ENCODE measurements at regions not wholly inside any gene's neighbourhood (a gene's known extent, or its start where the extent isn't known, plus 50 kb on each side); places are given as distances from the start of the nearest gene placed in this dataset.
A peak's percentile ranks its signal among the peaks of the same experiment; 100 is the strongest.
"Not testable (repeated sequence)": the region's sequence is repeated elsewhere in the genome, so short reads cannot be mapped to it uniquely, and the experiment has no call there.

- ATAC-seq (replicated peaks in 1 of 4); H3K27me3 Mint-ChIP-seq; H3K4me3 ChIP-seq (ENCODE audit: control insufficient read depth in 1 of 2, extremely low read depth in 1 of 2, low read length in 1 of 2); H3K9me3 ChIP-seq; H3K36me3 Mint-ChIP-seq; H3K4me3 Mint-ChIP-seq; DNase-seq; POLR2A ChIA-PET; H3K9me3 Mint-ChIP-seq; H3K36me3 ChIP-seq (ENCODE audit: control insufficient read depth in 2 of 2, extremely low read depth in 1 of 2, insufficient read depth in 1 of 2, low read length in 1 of 2); H3K27me3 ChIP-seq (replicated peaks in 1 of 2; ENCODE audit: control insufficient read depth in 2 of 2, extremely low read depth in 1 of 2, insufficient read depth in 2 of 2, low read length in 1 of 2); H3K27ac ChIP-seq (ENCODE audit: low read length): not testable (repeated sequence)
- CTCF ChIA-PET, result interaction anchor here (0.7 kb wide), 2 partner anchors 18 to 275 kb away, joined by 3 read pairs; no protein-coding TSS in a partner anchor
- 100% methylated on average over 1 of the region's 5 CpGs for WGBS (ENCODE audit: insufficient coverage)
- H3K27ac Mint-ChIP-seq, result peak overlapping the region in 1 of 2 donors; percentile 15
- peaks cover 19 to 25% of the 10 kb centered on the region in 2 experiments for H3K4me1 ChIP-seq (ENCODE audit: control insufficient read depth in 1 of 2, extremely low read depth in 1 of 2, insufficient read depth in 2 of 2, low read length in 2 of 2)
- H3K4me1 Mint-ChIP-seq, result peaks cover 31 to 36% (median 33%) of the 10 kb centered on the region in 3 donors
These were observed 69.9 kb upstream of the ZNF217 start for GRCh38 chr20:53663521-53663920.

GRCh38 chr20:53662595-53662994 lies 69.0 kb upstream of the ZNF217 start:
- peaks cover 21 to 25% of the 10 kb centered on the region in 2 experiments for H3K4me1 ChIP-seq (ENCODE audit: control insufficient read depth in 1 of 2, extremely low read depth in 1 of 2, insufficient read depth in 2 of 2, low read length in 2 of 2)
- H3K9me3 ChIP-seq, result no peaks in the 10 kb centered on the region
- H3K36me3 ChIP-seq (ENCODE audit: control insufficient read depth in 2 of 2, extremely low read depth in 1 of 2, insufficient read depth in 1 of 2, low read length in 1 of 2), result no peaks in the 10 kb centered on the region
- Mint-ChIP-seq H3K9me3 (no peaks in the 10 kb centered on the region), H3K4me1 (peaks cover 40 to 46% (median 42%) of the 10 kb centered on the region in 3 donors), H3K36me3 (no peaks in the 10 kb centered on the region), H3K4me3 (peak overlapping the region in 1 of 3 donors; percentile 89), H3K27ac (peak overlapping the region; percentile 67 to 80), H3K27me3 (no peaks in the 10 kb centered on the region)
- no peak for ATAC-seq (replicated peaks in 1 of 4)
- WGBS (ENCODE audit: insufficient coverage), result no CpG with 5 or more reads among the region's 3 CpGs
- POLR2A ChIA-PET, result no interaction called here
- no peak overlapping the region for H3K27ac ChIP-seq (ENCODE audit: low read length)
- CTCF ChIA-PET, result interaction anchor here in 1 of 2 donors (0.7 to 1.6 kb wide), 3 partner anchors 11 to 203 kb away, joined by 3 to 5 read pairs (median 4); no protein-coding TSS in a partner anchor
- no peak overlapping the region for H3K4me3 ChIP-seq (ENCODE audit: control insufficient read depth in 1 of 2, extremely low read depth in 1 of 2, low read length in 1 of 2)
- H3K27me3 ChIP-seq (replicated peaks in 1 of 2; ENCODE audit: control insufficient read depth in 2 of 2, extremely low read depth in 1 of 2, insufficient read depth in 2 of 2, low read length in 1 of 2), result no peaks in the 10 kb centered on the region
- DNase-seq, result no peak

GRCh38 chr20:53660947-53661381 lies 67.3 kb upstream of the ZNF217 start:
- Mint-ChIP-seq H3K4me3 (peak overlapping the region; percentile 84 to 89 (median 87)), H3K9me3 (no peaks in the 10 kb centered on the region), H3K4me1 (peaks cover 57 to 62% (median 58%) of the 10 kb centered on the region in 3 donors), H3K27me3 (no peaks in the 10 kb centered on the region), H3K27ac (peak overlapping the region; percentile 91 to 97), H3K36me3 (no peaks in the 10 kb centered on the region)
- peak overlapping the region; percentile 45 to 64 for H3K4me3 ChIP-seq (ENCODE audit: control insufficient read depth in 1 of 2, extremely low read depth in 1 of 2, low read length in 1 of 2)
- H3K9me3 ChIP-seq, result no peaks in the 10 kb centered on the region
- peak in 6 of 35 experiments; percentile 2 to 42 (median 13) for DNase-seq
- H3K27me3 ChIP-seq (replicated peaks in 1 of 2; ENCODE audit: control insufficient read depth in 2 of 2, extremely low read depth in 1 of 2, insufficient read depth in 2 of 2, low read length in 1 of 2), result no peaks in the 10 kb centered on the region
- ChIA-PET POLR2A (interaction anchor here (0.6 to 0.9 kb wide), 4 partner anchors 9 to 207 kb away, joined by 3 to 9 read pairs (median 3); no protein-coding TSS in a partner anchor), CTCF (interaction anchor here (0.5 to 1.6 kb wide), 5 partner anchors 17 to 211 kb away, joined by 3 to 5 read pairs (median 5); no protein-coding TSS in a partner anchor)
- H3K27ac ChIP-seq (ENCODE audit: low read length), result peak overlapping the region; percentile 55
- H3K4me1 ChIP-seq (ENCODE audit: control insufficient read depth in 1 of 2, extremely low read depth in 1 of 2, insufficient read depth in 2 of 2, low read length in 2 of 2), result peaks cover 25 to 34% of the 10 kb centered on the region in 2 experiments
- no CpG with 5 or more reads among the region's 6 CpGs for WGBS (ENCODE audit: insufficient coverage)
- peak; percentile 16 to 61 (median 36) for ATAC-seq (replicated peaks in 1 of 4)
- no peaks in the 10 kb centered on the region for H3K36me3 ChIP-seq (ENCODE audit: control insufficient read depth in 2 of 2, extremely low read depth in 1 of 2, insufficient read depth in 1 of 2, low read length in 1 of 2)

GRCh38 chr20:53660078-53660909 lies 66.7 kb upstream of the ZNF217 start:
- H3K27me3 Mint-ChIP-seq, result no peaks in the 10 kb centered on the region
- ChIA-PET CTCF (interaction anchor here (0.5 to 1.3 kb wide), 7 partner anchors 16 to 284 kb away, joined by 3 to 5 read pairs (median 4); no protein-coding TSS in a partner anchor), POLR2A (interaction anchor here (0.6 to 0.9 kb wide), 2 partner anchors 10 to 49 kb away, joined by 3 read pairs; no protein-coding TSS in a partner anchor)
- peak overlapping the region; percentile 91 to 97 for H3K27ac Mint-ChIP-seq
- no peaks in the 10 kb centered on the region for H3K9me3 Mint-ChIP-seq
- peak overlapping the region; percentile 84 to 89 (median 87) for H3K4me3 Mint-ChIP-seq
- Histone ChIP-seq H3K27me3 (replicated peaks in 1 of 2; ENCODE audit: control insufficient read depth in 2 of 2, extremely low read depth in 1 of 2, insufficient read depth in 2 of 2, low read length in 1 of 2) (no peaks in the 10 kb centered on the region), H3K4me3 (ENCODE audit: control insufficient read depth in 1 of 2, extremely low read depth in 1 of 2, low read length in 1 of 2) (peak overlapping the region; percentile 45 to 64), H3K27ac (ENCODE audit: low read length) (peak overlapping the region; percentile 55), H3K9me3 (no peaks in the 10 kb centered on the region), H3K4me1 (ENCODE audit: control insufficient read depth in 1 of 2, extremely low read depth in 1 of 2, insufficient read depth in 2 of 2, low read length in 2 of 2) (peaks cover 25 to 38% of the 10 kb centered on the region in 2 experiments), H3K36me3 (ENCODE audit: control insufficient read depth in 2 of 2, extremely low read depth in 1 of 2, insufficient read depth in 1 of 2, low read length in 1 of 2) (no peaks in the 10 kb centered on the region)
- WGBS (ENCODE audit: insufficient coverage), result 3% methylated on average over 19 of the region's 38 CpGs
- H3K4me1 Mint-ChIP-seq, result peaks cover 63 to 66% (median 65%) of the 10 kb centered on the region in 3 donors
- peak in 20 of 35 experiments; percentile 6 to 47 (median 26) for DNase-seq
- ATAC-seq (replicated peaks in 1 of 4), result peak; percentile 38 to 48 (median 40)
- H3K36me3 Mint-ChIP-seq, result no peaks in the 10 kb centered on the region

GRCh38 chr20:53658973-53659372 lies 65.3 kb upstream of the ZNF217 start:
- peaks cover 25 to 38% of the 10 kb centered on the region in 2 experiments for H3K4me1 ChIP-seq (ENCODE audit: control insufficient read depth in 1 of 2, extremely low read depth in 1 of 2, insufficient read depth in 2 of 2, low read length in 2 of 2)
- no peaks in the 10 kb centered on the region for H3K36me3 Mint-ChIP-seq
- WGBS (ENCODE audit: insufficient coverage), result 100% methylated on average over 4 of the region's 11 CpGs
- CTCF ChIA-PET, result interaction anchor here (0.6 to 1.1 kb wide), 3 partner anchors 10 to 215 kb away, joined by 3 to 5 read pairs (median 4); no protein-coding TSS in a partner anchor
- H3K27me3 Mint-ChIP-seq, result no peaks in the 10 kb centered on the region
- H3K36me3 ChIP-seq (ENCODE audit: control insufficient read depth in 2 of 2, extremely low read depth in 1 of 2, insufficient read depth in 1 of 2, low read length in 1 of 2), result no peaks in the 10 kb centered on the region
- H3K27ac ChIP-seq (ENCODE audit: low read length), result no peak overlapping the region
- no peaks in the 10 kb centered on the region for H3K9me3 Mint-ChIP-seq
- no peak for ATAC-seq (replicated peaks in 1 of 4)
- no peak for DNase-seq
- peaks cover 67 to 70% (median 67%) of the 10 kb centered on the region in 3 donors for H3K4me1 Mint-ChIP-seq
- no peaks in the 10 kb centered on the region for H3K9me3 ChIP-seq
- peak overlapping the region in 2 of 3 donors; percentile 37 to 89 for H3K4me3 Mint-ChIP-seq
- no peak overlapping the region for H3K4me3 ChIP-seq (ENCODE audit: control insufficient read depth in 1 of 2, extremely low read depth in 1 of 2, low read length in 1 of 2)
- POLR2A ChIA-PET, result interaction anchor here in 1 of 2 donors (0.6 to 0.9 kb wide), 2 partner anchors 13 to 64 kb away, joined by 9 to 10 read pairs; no protein-coding TSS in a partner anchor
- no peaks in the 10 kb centered on the region for H3K27me3 ChIP-seq (replicated peaks in 1 of 2; ENCODE audit: control insufficient read depth in 2 of 2, extremely low read depth in 1 of 2, insufficient read depth in 2 of 2, low read length in 1 of 2)
- H3K27ac Mint-ChIP-seq, result peak overlapping the region; percentile 31 to 69

- peaks cover 30 to 43% of the 10 kb centered on the region in 2 experiments for H3K4me1 ChIP-seq (ENCODE audit: control insufficient read depth in 1 of 2, extremely low read depth in 1 of 2, insufficient read depth in 2 of 2, low read length in 2 of 2)
- H3K27me3 ChIP-seq (replicated peaks in 1 of 2; ENCODE audit: control insufficient read depth in 2 of 2, extremely low read depth in 1 of 2, insufficient read depth in 2 of 2, low read length in 1 of 2), result no peaks in the 10 kb centered on the region
- ATAC-seq (replicated peaks in 1 of 4) (no peak), DNase-seq (no peak)
- 63% methylated on average over 2 of the region's 5 CpGs for WGBS (ENCODE audit: insufficient coverage)
- ChIA-PET POLR2A (interaction anchor here in 1 of 2 donors (0.8 to 0.9 kb wide), 2 partner anchors 63 to 177 kb away, joined by 4 to 9 read pairs; no protein-coding TSS in a partner anchor), CTCF (interaction anchor here (0.6 to 1.1 kb wide), 4 partner anchors 214 to 256 kb away, joined by 3 to 5 read pairs (median 4); no protein-coding TSS in a partner anchor)
- H3K27ac Mint-ChIP-seq, result peak overlapping the region; percentile 19 to 70
- H3K27me3 Mint-ChIP-seq, result no peaks in the 10 kb centered on the region
- no peaks in the 10 kb centered on the region for H3K36me3 ChIP-seq (ENCODE audit: control insufficient read depth in 2 of 2, extremely low read depth in 1 of 2, insufficient read depth in 1 of 2, low read length in 1 of 2)
- H3K9me3 Mint-ChIP-seq, result no peaks in the 10 kb centered on the region
- no peak overlapping the region for H3K4me3 ChIP-seq (ENCODE audit: control insufficient read depth in 1 of 2, extremely low read depth in 1 of 2, low read length in 1 of 2)
- peaks cover 68 to 72% (median 71%) of the 10 kb centered on the region in 3 donors for H3K4me1 Mint-ChIP-seq
- H3K9me3 ChIP-seq, result no peaks in the 10 kb centered on the region
- peak overlapping the region in 1 of 3 donors; percentile 37 for H3K4me3 Mint-ChIP-seq
- H3K27ac ChIP-seq (ENCODE audit: low read length), result no peak overlapping the region
- no peaks in the 10 kb centered on the region for H3K36me3 Mint-ChIP-seq
These were observed 64.7 kb upstream of the ZNF217 start for GRCh38 chr20:53658322-53658721.
